ENCODE measurements at regions not wholly inside any gene's neighbourhood (a gene's known extent, or its start where the extent isn't known, plus 50 kb on each side); places are given as distances from the start of the nearest gene placed in this dataset.

- TF ChIP-seq CTCF (IDR thresholded peaks at IDR 0.05; ENCODE audit: insufficient read depth, low read depth, low read length, missing control alignments): no peak
- no peak overlapping the region for H3K4me3 ChIP-seq (ENCODE audit: low read length)
- DNase-seq (ENCODE audit: low read depth): no peak
Observed at GRCh38 chr2:35356332-35356731, 999.2 kb upstream of the CRIM1 start.

GRCh38 chr2:35355056-35355455, 1000.5 kb upstream of the CRIM1 start:
- no peak for DNase-seq (ENCODE audit: low read depth)
- no peak overlapping the region for H3K4me3 ChIP-seq (ENCODE audit: low read length)
- no peak for TF ChIP-seq CTCF (IDR thresholded peaks at IDR 0.05; ENCODE audit: insufficient read depth, low read depth, low read length, missing control alignments)

- TF ChIP-seq CTCF (IDR thresholded peaks at IDR 0.05; ENCODE audit: insufficient read depth, low read depth, low read length, missing control alignments): no peak
- H3K4me3 ChIP-seq (ENCODE audit: low read length): no peak overlapping the region
- no peak for DNase-seq (ENCODE audit: low read depth)
Observed at GRCh38 chr2:35347561-35347960, 1008.0 kb upstream of the CRIM1 start.

GRCh38 chr2:35343135-35343534, 1012.4 kb upstream of the CRIM1 start:
- TF ChIP-seq CTCF (IDR thresholded peaks at IDR 0.05; ENCODE audit: insufficient read depth, low read depth, low read length, missing control alignments): no peak
- DNase-seq (ENCODE audit: low read depth): no peak
- no peak overlapping the region for H3K4me3 ChIP-seq (ENCODE audit: low read length)

GRCh38 chr2:35339211-35339610, 1016.4 kb upstream of the CRIM1 start:
- TF ChIP-seq CTCF (IDR thresholded peaks at IDR 0.05; ENCODE audit: insufficient read depth, low read depth, low read length, missing control alignments): no peak
- no peak for DNase-seq (ENCODE audit: low read depth)

GRCh38 chr2:35337922-35338321, 1017.7 kb upstream of the CRIM1 start:
- no peak for TF ChIP-seq CTCF (IDR thresholded peaks at IDR 0.05; ENCODE audit: insufficient read depth, low read depth, low read length, missing control alignments)
- H3K4me3 ChIP-seq (ENCODE audit: low read length): no peak overlapping the region
- no peak for DNase-seq (ENCODE audit: low read depth)

More at GRCh38 chr2:35339211-35339610, 1016.4 kb upstream of the CRIM1 start:
- H3K4me3 ChIP-seq (ENCODE audit: low read length): no peak overlapping the region

- H3K4me3 ChIP-seq (ENCODE audit: low read length): no peak overlapping the region
- no peak for TF ChIP-seq CTCF (IDR thresholded peaks at IDR 0.05; ENCODE audit: insufficient read depth, low read depth, low read length, missing control alignments)
- DNase-seq (ENCODE audit: low read depth): no peak
Observed at GRCh38 chr2:35314049-35314448, 1041.5 kb upstream of the CRIM1 start.
